Naive thymus-derived CD4-positive, alpha-beta T cell (primary cell): ENCODE measurements at regions not wholly inside any gene's neighbourhood (a gene's known extent, or its start where the extent isn't known, plus 50 kb on each side); places are given as distances from the start of the nearest gene placed in this dataset.
A peak's percentile ranks its signal among the peaks of the same experiment; 100 is the strongest.
"Not testable (repeated sequence)": the region's sequence is repeated elsewhere in the genome, so short reads cannot be mapped to it uniquely, and the experiment has no call there.

Experiments
- ATAC-seq: fragments of 150-1000 bp; cut with Tn5 transposase; 2 replicates; pipeline ENCODE4 v1.10.0; 2021; ENCODE audit warnings: mild to moderate bottlenecking, moderate library complexity
- CTCF ChIA-PET: fragments of 350-600 bp; sonication (Branson Sonifier 250); formaldehyde crosslinking; loops from one replicate; lab custom pipeline; 2021; ENCODE audit warnings: antibody characterized with exemption; lab: Charles Lee
- POLR2A ChIA-PET: fragments of 350-600 bp; sonication (Branson Sonifier 250); formaldehyde crosslinking; loops from one replicate; lab custom pipeline; 2021; ENCODE audit warnings: antibody characterized with exemption, inconsistent platforms; lab: Charles Lee
- DNase-seq, 9 donors: peaks; one replicate each; pipeline versions ENCODE4 v3.0.0 to v3.0.0-alpha.2; 2020 to 2022; ENCODE audit warnings: mixed read lengths in 1 of 9
- H3K27ac ChIP-seq: one replicate; pipeline ENCODE4 v1.7.0; 2013; ENCODE audit warnings: mild to moderate bottlenecking, low read depth, low read length, moderate library complexity
- H3K27me3 ChIP-seq, 2 donors: one replicate each; pipeline ENCODE4 v1.7.0; 2013; ENCODE audit warnings: low read length in 2 of 2, mild to moderate bottlenecking in 2 of 2, moderate library complexity in 2 of 2; ENCODE audit not compliant: control insufficient read depth in 2 of 2, insufficient read depth in 2 of 2
- H3K36me3 ChIP-seq, 3 experiments: 1 replicate in 2 of 3; 2 replicates in 1 of 3; pipeline ENCODE4 v1.7.0; 2013; ENCODE audit warnings: low read length in 3 of 3, mild to moderate bottlenecking in 3 of 3, moderate library complexity in 1 of 3; ENCODE audit not compliant: insufficient read depth in 3 of 3, control insufficient read depth in 2 of 3
- H3K4me1 ChIP-seq, 2 donors: one replicate each; pipeline ENCODE4 v1.7.0; 2013; ENCODE audit warnings: low read length in 2 of 2, mild to moderate bottlenecking in 2 of 2, moderate library complexity in 1 of 2; ENCODE audit not compliant: control insufficient read depth in 2 of 2, insufficient read depth in 2 of 2
- H3K4me3 ChIP-seq: 2 replicates; pipeline ENCODE4 v1.7.0; 2013; ENCODE audit warnings: mild to moderate bottlenecking, low read length
- H3K9me3 ChIP-seq, 3 experiments: 1 replicate in 2 of 3; 2 replicates in 1 of 3; pipeline ENCODE4 v1.7.0; 2013; ENCODE audit warnings: low read length in 3 of 3; ENCODE audit not compliant: control insufficient read depth in 2 of 3
- H3K27ac Mint-ChIP-seq, 9 donors: one replicate each; pipeline ENCODE4 v1.8.0; 2020 to 2022; ENCODE audit warnings: mixed read lengths in 9 of 9, mild to moderate bottlenecking in 8 of 9, moderate library complexity in 5 of 9, inconsistent platforms in 2 of 9
- H3K27me3 Mint-ChIP-seq, 5 donors: one replicate each; pipeline ENCODE4 v1.8.0; 2021 to 2022; ENCODE audit warnings: mixed read lengths in 5 of 5, mild to moderate bottlenecking in 1 of 5
- H3K36me3 Mint-ChIP-seq, 5 donors: one replicate each; pipeline ENCODE4 v1.8.0; 2020 to 2022; ENCODE audit warnings: mixed read lengths in 5 of 5, mild to moderate bottlenecking in 3 of 5, inconsistent platforms in 1 of 5
- H3K4me1 Mint-ChIP-seq, 7 donors: one replicate each; pipeline ENCODE4 v1.8.0; 2020 to 2022; ENCODE audit warnings: mixed read lengths in 7 of 7, mild to moderate bottlenecking in 3 of 7, inconsistent platforms in 1 of 7
- H3K4me3 Mint-ChIP-seq, 10 donors: one replicate each; pipeline ENCODE4 v1.8.0; 2020 to 2022; ENCODE audit warnings: mild to moderate bottlenecking in 10 of 10, mixed read lengths in 10 of 10, moderate library complexity in 6 of 10, inconsistent platforms in 2 of 10
- H3K9me3 Mint-ChIP-seq, 11 donors: one replicate each; pipeline ENCODE4 v1.8.0; 2020 to 2022; ENCODE audit warnings: mixed read lengths in 11 of 11, mild to moderate bottlenecking in 4 of 11, inconsistent platforms in 1 of 11, moderate library complexity in 1 of 11
- intact Hi-C, 2 donors: fragments of 100-400 bp; cut with micrococcal nuclease; formaldehyde crosslinking; loops; one replicate each; pipeline ENCODE4 v1.15.1; 2023

GRCh38 chr18:59848002-59848401 lies 51.8 kb upstream of the PMAIP1 start:
- peaks cover 0 to 20% (median 0%) of the 10 kb centered on the region in 7 donors for H3K4me1 Mint-ChIP-seq
- Histone ChIP-seq H3K4me1 (no peaks in the 10 kb centered on the region), H3K4me3 (no peak overlapping the region), H3K36me3 (no peaks in the 10 kb centered on the region), H3K27me3 (no peaks in the 10 kb centered on the region), H3K9me3 (no peaks in the 10 kb centered on the region), H3K27ac (no peak overlapping the region)
- H3K27me3 Mint-ChIP-seq = peaks cover 0 to 2% (median 0%) of the 10 kb centered on the region in 5 donors
- ATAC-seq (no peak), DNase-seq (no peak)
- peak overlapping the region in 1 of 9 donors; percentile 73 for H3K27ac Mint-ChIP-seq
- intact Hi-C loops = no loop called here
- ChIA-PET POLR2A (no interaction called here), CTCF (interaction anchor here (1.1 kb wide), 1 partner anchor 10 kb away, joined by 3 read pairs; no protein-coding TSS in a partner anchor)
- no peak overlapping the region for H3K4me3 Mint-ChIP-seq
- no peaks in the 10 kb centered on the region for H3K36me3 Mint-ChIP-seq
- no peaks in the 10 kb centered on the region for H3K9me3 Mint-ChIP-seq

GRCh38 chr18:59847491-59847846 lies 52.3 kb upstream of the PMAIP1 start:
- CTCF ChIA-PET, H3K9me3 Mint-ChIP-seq, H3K4me1 ChIP-seq, ATAC-seq, H3K27me3 Mint-ChIP-seq, H3K27ac ChIP-seq, H3K36me3 ChIP-seq, H3K9me3 ChIP-seq, H3K27me3 ChIP-seq, DNase-seq, H3K4me3 ChIP-seq, POLR2A ChIA-PET, H3K36me3 Mint-ChIP-seq: not testable (repeated sequence)
- Mint-ChIP-seq H3K27ac (peak overlapping the region in 1 of 9 donors; percentile 73), H3K4me1 (peaks cover 0 to 20% (median 0%) of the 10 kb centered on the region in 7 donors), H3K4me3 (peak overlapping the region in 1 of 10 donors; percentile 65)
- intact Hi-C loops = loop anchor here in 1 of 2 donors (1.0 kb wide), 1 partner anchor 52 kb away; the partner anchor contains the start of gene PMAIP1

GRCh38 chr18:59846814-59847490 lies 52.8 kb upstream of the PMAIP1 start:
- intact Hi-C loops = loop anchor here in 1 of 2 donors (1.0 kb wide), 1 partner anchor 52 kb away; the partner anchor contains the start of gene PMAIP1

GRCh38 chr18:59842947-59843346 lies 56.8 kb upstream of the PMAIP1 start:
- CTCF ChIA-PET = no interaction called here
- intact Hi-C loops = no loop called here
- H3K36me3 Mint-ChIP-seq = no peaks in the 10 kb centered on the region
- peaks cover 0 to 16% (median 0%) of the 10 kb centered on the region in 7 donors for H3K4me1 Mint-ChIP-seq
- H3K9me3 Mint-ChIP-seq = no peaks in the 10 kb centered on the region
- H3K4me3 Mint-ChIP-seq = no peak overlapping the region
- no peaks in the 10 kb centered on the region for H3K36me3 ChIP-seq
- H3K27me3 ChIP-seq = no peaks in the 10 kb centered on the region
- H3K27ac Mint-ChIP-seq = no peak overlapping the region
- ATAC-seq (no peak), DNase-seq (no peak)
- H3K27ac ChIP-seq = no peak overlapping the region
- POLR2A ChIA-PET = no interaction called here
- H3K4me1 ChIP-seq = no peaks in the 10 kb centered on the region
- H3K27me3 Mint-ChIP-seq = no peaks in the 10 kb centered on the region
- no peak overlapping the region for H3K4me3 ChIP-seq
- no peaks in the 10 kb centered on the region for H3K9me3 ChIP-seq

More at GRCh38 chr18:59846814-59847490, 52.8 kb upstream of the PMAIP1 start:
- Mint-ChIP-seq H3K4me3 (peak overlapping the region in 1 of 10 donors; percentile 65), H3K9me3 (no peaks in the 10 kb centered on the region), H3K27ac (peak overlapping the region in 1 of 9 donors; percentile 73), H3K36me3 (no peaks in the 10 kb centered on the region), H3K4me1 (peaks cover 0 to 20% (median 0%) of the 10 kb centered on the region in 7 donors), H3K27me3 (peaks cover 0 to 2% (median 0%) of the 10 kb centered on the region in 5 donors)
- H3K4me3 ChIP-seq = no peak overlapping the region
- H3K27me3 ChIP-seq = no peaks in the 10 kb centered on the region
- POLR2A ChIA-PET = no interaction called here
- CTCF ChIA-PET = no interaction called here
- H3K36me3 ChIP-seq = no peaks in the 10 kb centered on the region
- no peak overlapping the region for H3K27ac ChIP-seq
- H3K4me1 ChIP-seq = no peaks in the 10 kb centered on the region
- ATAC-seq = no peak
- H3K9me3 ChIP-seq = no peaks in the 10 kb centered on the region
- DNase-seq = peak in 1 of 9 donors; percentile 66

- Histone ChIP-seq H3K36me3 (no peaks in the 10 kb centered on the region), H3K27me3 (no peaks in the 10 kb centered on the region), H3K4me3 (no peak overlapping the region), H3K4me1 (no peaks in the 10 kb centered on the region), H3K9me3 (no peaks in the 10 kb centered on the region), H3K27ac (no peak overlapping the region)
- peaks cover 0 to 5% (median 0%) of the 10 kb centered on the region in 7 donors for H3K4me1 Mint-ChIP-seq
- no peak overlapping the region for H3K4me3 Mint-ChIP-seq
- no peaks in the 10 kb centered on the region for H3K9me3 Mint-ChIP-seq
- ChIA-PET POLR2A (no interaction called here), CTCF (no interaction called here)
- no peak for ATAC-seq
- intact Hi-C loops = no loop called here
- H3K27ac Mint-ChIP-seq = no peak overlapping the region
- no peak for DNase-seq
- peaks cover 0 to 7% (median 0%) of the 10 kb centered on the region in 5 donors for H3K27me3 Mint-ChIP-seq
- H3K36me3 Mint-ChIP-seq = no peaks in the 10 kb centered on the region
These were observed 59.7 kb upstream of the PMAIP1 start for GRCh38 chr18:59839931-59840685.

- Mint-ChIP-seq H3K9me3 (no peaks in the 10 kb centered on the region), H3K27ac (no peak overlapping the region), H3K27me3 (peaks cover 0 to 13% (median 0%) of the 10 kb centered on the region in 5 donors), H3K4me1 (peaks cover 0 to 6% (median 0%) of the 10 kb centered on the region in 7 donors), H3K4me3 (no peak overlapping the region), H3K36me3 (no peaks in the 10 kb centered on the region)
- Histone ChIP-seq H3K9me3 (no peaks in the 10 kb centered on the region), H3K27me3 (no peaks in the 10 kb centered on the region), H3K27ac (no peak overlapping the region), H3K4me1 (no peaks in the 10 kb centered on the region), H3K4me3 (no peak overlapping the region), H3K36me3 (no peaks in the 10 kb centered on the region)
- intact Hi-C loops = no loop called here
- ChIA-PET CTCF (interaction anchor here (0.6 to 1.0 kb wide), 3 partner anchors 47 to 531 kb away, joined by 3 to 4 read pairs (median 3); no protein-coding TSS in a partner anchor), POLR2A (no interaction called here)
- ATAC-seq = no peak
- no peak for DNase-seq
These were observed 60.5 kb upstream of the PMAIP1 start for GRCh38 chr18:59839246-59839645.
